H1 (cell line): ENCODE measurements at regions not wholly inside any gene's neighbourhood (a gene's known extent, or its start where the extent isn't known, plus 50 kb on each side); places are given as distances from the start of the nearest gene placed in this dataset.

Experiments used
- CTCF ChIA-PET: fragments of 300-600 bp; sonication (Branson Sonifier 250); formaldehyde crosslinking; loops from one replicate; lab custom pipeline; 2021; ENCODE audit not compliant: partially characterized antibody; lab: Charles Lee
- POLR2A ChIA-PET: fragments of 300-600 bp; sonication (Branson Sonifier 250); formaldehyde crosslinking; loops from one replicate; lab custom pipeline; 2021; ENCODE audit warnings: inconsistent platforms; ENCODE audit not compliant: partially characterized antibody; lab: Charles Lee
- DNase-seq, 2 experiments: peaks; one replicate each; pipeline versions ENCODE4 v3.0.0 to v3.0.0-alpha.2; 2010 to 2022; ENCODE audit warnings: low spot score in 2 of 2, low read depth in 1 of 2, mixed read lengths in 1 of 2
- FAIRE-seq: peaks from 2 replicates; lab custom pipeline; 2011; peaks lifted over from hg19 to GRCh38; lab: Jason Lieb, UNC
- H2AFZ ChIP-seq: 2 replicates; pipeline ENCODE4 v1.8.1; 2012; ENCODE audit warnings: low read length, inconsistent platforms
- H2AK5ac ChIP-seq: 2 replicates; pipeline ENCODE4 v1.6.1; 2013; ENCODE audit warnings: low read depth, low read length
- H2BK120ac ChIP-seq: replicated peaks from 2 replicates; pipeline ENCODE3; 2013; ENCODE audit warnings: low read depth, low read length, inconsistent platforms
- H2BK12ac ChIP-seq: 2 replicates; pipeline ENCODE4 v1.6.1; 2013; ENCODE audit warnings: low read depth, low read length
- H2BK15ac ChIP-seq: 2 replicates; pipeline ENCODE4 v1.6.1; 2013; ENCODE audit warnings: low read length
- H2BK20ac ChIP-seq: 2 replicates; pipeline ENCODE4 v1.6.1; 2013; ENCODE audit warnings: low read length
- H2BK5ac ChIP-seq: 2 replicates; pipeline ENCODE4 v1.6.1; 2013; ENCODE audit warnings: low read depth, low read length
- H3K14ac ChIP-seq: 2 replicates; pipeline ENCODE4 v1.6.1; 2013; ENCODE audit warnings: inconsistent platforms; ENCODE audit not compliant: insufficient read length
- H3K18ac ChIP-seq: 2 replicates; pipeline ENCODE4 v1.6.1; 2013; ENCODE audit warnings: low read length; ENCODE audit errors: extremely low read depth
- H3K23ac ChIP-seq: 2 replicates; pipeline ENCODE4 v1.6.1; 2013; ENCODE audit warnings: inconsistent platforms; ENCODE audit not compliant: insufficient read length
- H3K23me2 ChIP-seq: 2 replicates; pipeline ENCODE4 v1.6.1; 2013; ENCODE audit warnings: low read depth, low read length
- H3K27ac ChIP-seq: 2 replicates; pipeline ENCODE4 v1.6.1; 2011; ENCODE audit warnings: low read depth, low read length, inconsistent platforms
- H3K27me3 ChIP-seq, 4 experiments: replicated peaks in 1 of 4; 1 replicate in 1 of 4; 2 replicates in 3 of 4; pipeline versions ENCODE4 v1.6.1 to v1.8.1; 2011 to 2013; ENCODE audit warnings: low read length in 3 of 4, mild to moderate bottlenecking in 3 of 4, inconsistent platforms in 2 of 4, mixed read lengths in 2 of 4, moderate library complexity in 1 of 4; ENCODE audit not compliant: control insufficient read depth in 3 of 4, insufficient read depth in 3 of 4; ENCODE audit errors: extremely low read depth in 1 of 4
- H3K36me3 ChIP-seq, 4 experiments: 2 replicates each; pipeline versions ENCODE4 v1.6.1 to v1.8.1; 2011 to 2013; ENCODE audit warnings: mild to moderate bottlenecking in 4 of 4, low read length in 3 of 4, moderate library complexity in 2 of 4, control low read depth in 1 of 4, inconsistent platforms in 1 of 4; ENCODE audit not compliant: insufficient read depth in 4 of 4, control insufficient read depth in 2 of 4
- H3K4ac ChIP-seq: replicated peaks from 2 replicates; pipeline ENCODE3; 2013; ENCODE audit warnings: low read length, low read depth, mixed read lengths, inconsistent platforms; ENCODE audit not compliant: insufficient read length
- H3K4me1 ChIP-seq, 4 experiments: replicated peaks in 1 of 4; 1 replicate in 1 of 4; 2 replicates in 3 of 4; pipeline versions ENCODE4 v1.6.1 to v1.8.1; 2011 to 2013; ENCODE audit warnings: low read length in 3 of 4, inconsistent platforms in 2 of 4, mixed read lengths in 1 of 4; ENCODE audit not compliant: insufficient read depth in 4 of 4, control insufficient read depth in 3 of 4
- H3K4me2 ChIP-seq, 2 experiments: 2 replicates each; pipeline versions ENCODE4 v1.6.1 to v1.8.1; 2011 to 2013; ENCODE audit warnings: low read depth in 2 of 2, low read length in 2 of 2, control low read depth in 1 of 2, inconsistent platforms in 1 of 2, mild to moderate bottlenecking in 1 of 2; ENCODE audit not compliant: insufficient read depth in 1 of 2
- H3K4me3 ChIP-seq, 4 experiments: fragments of 200-600, 300-600 bp in 1 of 4; sonication (generic), shearing (Covaris generic), sonication (Bioruptor Twin) in 1 of 4; 2 replicates each; pipeline versions ENCODE4 v1.5.1 to v1.8.1; 2011 to 2016; ENCODE audit warnings: low read length in 4 of 4, low read depth in 3 of 4, control low read depth in 2 of 4, inconsistent platforms in 2 of 4, mild to moderate bottlenecking in 2 of 4, mixed read lengths in 1 of 4, moderate library complexity in 1 of 4; ENCODE audit not compliant: insufficient read depth in 2 of 4; ENCODE audit errors: extremely low read depth in 1 of 4
- H3K56ac ChIP-seq: replicated peaks from 2 replicates; pipeline ENCODE3; 2013; ENCODE audit warnings: low read depth, mild to moderate bottlenecking, mixed read lengths, low read length, inconsistent platforms; ENCODE audit not compliant: insufficient read length
- H3K79me1 ChIP-seq: 2 replicates; pipeline ENCODE4 v1.6.1; 2013; ENCODE audit warnings: low read depth, low read length, control low read depth
- H3K79me2 ChIP-seq, 2 experiments: 2 replicates each; pipeline versions ENCODE4 v1.6.1 to v1.8.1; 2012 to 2013; ENCODE audit warnings: low read length in 2 of 2, mild to moderate bottlenecking in 2 of 2, inconsistent platforms in 1 of 2; ENCODE audit not compliant: insufficient read depth in 2 of 2, control insufficient read depth in 1 of 2
- H3K9ac ChIP-seq, 4 experiments: replicated peaks in 1 of 4; 1 replicate in 1 of 4; 2 replicates in 3 of 4; pipeline versions ENCODE4 v1.6.1 to v1.8.1; 2011 to 2013; ENCODE audit warnings: low read depth in 3 of 4, low read length in 3 of 4, control low read depth in 2 of 4, mild to moderate bottlenecking in 2 of 4, moderate library complexity in 2 of 4, inconsistent platforms in 1 of 4; ENCODE audit errors: extremely low read depth in 1 of 4
- H3K9me3 ChIP-seq, 2 experiments: 2 replicates each; pipeline versions ENCODE4 v1.6.1 to v1.8.1; 2012 to 2013; ENCODE audit warnings: mild to moderate bottlenecking in 2 of 2, moderate library complexity in 2 of 2, control low read depth in 1 of 2, inconsistent platforms in 1 of 2, low read depth in 1 of 2, low read length in 1 of 2, mixed read lengths in 1 of 2; ENCODE audit not compliant: insufficient read depth in 2 of 2
- H4K20me1 ChIP-seq, 2 experiments: replicated peaks in 1 of 2; 2 replicates each; pipeline versions ENCODE3 to v1.8.1; 2011 to 2013; ENCODE audit warnings: inconsistent platforms in 2 of 2, low read length in 2 of 2, mild to moderate bottlenecking in 1 of 2; ENCODE audit not compliant: insufficient read depth in 2 of 2, control insufficient read depth in 1 of 2
- H4K5ac ChIP-seq: 2 replicates; pipeline ENCODE4 v1.6.1; 2013; ENCODE audit warnings: low read length, low read depth, mixed read lengths, inconsistent platforms; ENCODE audit not compliant: insufficient read length
- H4K8ac ChIP-seq: 2 replicates; pipeline ENCODE4 v1.8.0; 2013; ENCODE audit warnings: mild to moderate bottlenecking, moderate library complexity, low read length, inconsistent platforms; ENCODE audit not compliant: insufficient read depth; ENCODE audit errors: extremely low read depth
- H4K91ac ChIP-seq: replicated peaks from 2 replicates; pipeline ENCODE3; 2013; ENCODE audit warnings: low read length, mixed read lengths, inconsistent platforms; ENCODE audit not compliant: insufficient read length
- WGBS, 2 experiments: shearing (Covaris generic) in 1 of 2; methylation state at CpG; one replicate each; pipeline versions ENCODE4 v1.1.6 to v1.1.7; 2013 to 2015; ENCODE audit warnings: low lambda C conversion rate in 2 of 2, mixed read lengths in 2 of 2, inconsistent platforms in 1 of 2, low coverage in 1 of 2, missing lambda C conversion rate in 1 of 2; ENCODE audit not compliant: insufficient replicate concordance in 2 of 2, insufficient coverage in 1 of 2, insufficient read length in 1 of 2; ENCODE audit errors: extremely low coverage in 1 of 2, missing lambda C conversion rate in 1 of 2; 5-methylcytosine and 5-hydroxymethylcytosine counted together
- TF ChIP-seq, protein P1 (sequence below): IDR thresholded peaks from 2 replicates; pipeline ENCODE4 v1.6.1; 2012; ENCODE audit warnings: low read length, inconsistent platforms

- Histone ChIP-seq H2BK15ac (no peak overlapping the region; the same call in 1 of the 2 replicates), H2AK5ac (no peak overlapping the region), H3K23ac (no peak overlapping the region), H3K36me3 (no peaks in the 10 kb centered on the region), H3K79me2 (no peaks in the 10 kb centered on the region), H3K56ac (no peak overlapping the region), H2BK5ac (no peak overlapping the region), H4K8ac (no peak overlapping the region), H2AFZ (no peak overlapping the region), H3K14ac (no peak overlapping the region), H3K27ac (no peak overlapping the region), H3K27me3 (peaks cover 0 to 1% (median 0%) of the 10 kb centered on the region in 4 experiments; a peak in 1 of 7 replicates), H4K20me1 (no peaks in the 10 kb centered on the region), H4K5ac (no peak overlapping the region), H4K91ac (no peak overlapping the region), H3K4me2 (no peak overlapping the region), H3K18ac (no peak overlapping the region), H2BK20ac (no peak overlapping the region), H3K4me1 (no peaks in the 10 kb centered on the region), H2BK120ac (no peak overlapping the region), H3K4me3 (no peak overlapping the region), H3K4ac (no peak overlapping the region), H2BK12ac (no peak overlapping the region), H3K23me2 (no peaks in the 10 kb centered on the region; the same call in 1 of the 2 replicates), H3K9me3 (no peaks in the 10 kb centered on the region), H3K79me1 (no peaks in the 10 kb centered on the region), H3K9ac (no peak overlapping the region)
- TF ChIP-seq, protein P1, sequence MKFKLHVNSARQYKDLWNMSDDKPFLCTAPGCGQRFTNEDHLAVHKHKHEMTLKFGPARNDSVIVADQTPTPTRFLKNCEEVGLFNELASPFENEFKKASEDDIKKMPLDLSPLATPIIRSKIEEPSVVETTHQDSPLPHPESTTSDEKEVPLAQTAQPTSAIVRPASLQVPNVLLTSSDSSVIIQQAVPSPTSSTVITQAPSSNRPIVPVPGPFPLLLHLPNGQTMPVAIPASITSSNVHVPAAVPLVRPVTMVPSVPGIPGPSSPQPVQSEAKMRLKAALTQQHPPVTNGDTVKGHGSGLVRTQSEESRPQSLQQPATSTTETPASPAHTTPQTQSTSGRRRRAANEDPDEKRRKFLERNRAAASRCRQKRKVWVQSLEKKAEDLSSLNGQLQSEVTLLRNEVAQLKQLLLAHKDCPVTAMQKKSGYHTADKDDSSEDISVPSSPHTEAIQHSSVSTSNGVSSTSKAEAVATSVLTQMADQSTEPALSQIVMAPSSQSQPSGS = no peak
- ChIA-PET POLR2A (no interaction called here), CTCF (no interaction called here)
- 85% methylated on average over 3 of the region's 3 CpGs; no CpG with 5 or more reads in 1 of the 2 experiments for WGBS, 2 experiments
- no peak for DNase-seq
- no peak for FAIRE-seq
Measured at GRCh38 chr1:217018648-217019047, 295.4 kb upstream of the ESRRG start.
